ENCODE measurements at regions not wholly inside any gene's neighbourhood (a gene's known extent, or its start where the extent isn't known, plus 50 kb on each side); places are given as distances from the start of the nearest gene placed in this dataset.

GRCh38 chr2:66235428-66235827 is 199.5 kb upstream of the MEIS1 start:
- ChIA-PET CTCF (interaction anchor here (0.9 kb wide), 1 partner anchor 11 kb away, joined by 3 read pairs; no protein-coding TSS in a partner anchor), POLR2A (no interaction called here)
- no peak for DNase-seq (ENCODE audit: extremely low spot score)
- no peak for TF ChIP-seq CTCF (IDR thresholded peaks at IDR 0.05; ENCODE audit: control extremely low read depth, extremely low read depth, low read depth, missing control alignments)

GRCh38 chr2:66233981-66234380 is 200.9 kb upstream of the MEIS1 start:
- CTCF ChIA-PET = no interaction called here
- DNase-seq (ENCODE audit: extremely low spot score) = no peak
- no peak for TF ChIP-seq CTCF (IDR thresholded peaks at IDR 0.05; ENCODE audit: control extremely low read depth, extremely low read depth, low read depth, missing control alignments)
- POLR2A ChIA-PET = no interaction called here

- TF ChIP-seq CTCF (IDR thresholded peaks at IDR 0.05; ENCODE audit: control extremely low read depth, extremely low read depth, low read depth, missing control alignments) = no peak
- ChIA-PET CTCF (no interaction called here), POLR2A (no interaction called here)
- DNase-seq (ENCODE audit: extremely low spot score) = no peak
Observed at GRCh38 chr2:66228128-66228547, 206.8 kb upstream of the MEIS1 start.

- CTCF ChIA-PET = no interaction called here
- TF ChIP-seq CTCF (IDR thresholded peaks at IDR 0.05; ENCODE audit: control extremely low read depth, extremely low read depth, low read depth, missing control alignments) = no peak
- no peak for DNase-seq (ENCODE audit: extremely low spot score)
- POLR2A ChIA-PET = no interaction called here
Observed at GRCh38 chr2:66217039-66217585, 217.8 kb upstream of the MEIS1 start.

GRCh38 chr2:66212749-66213148 is 222.2 kb upstream of the MEIS1 start:
- POLR2A ChIA-PET = no interaction called here
- DNase-seq (ENCODE audit: extremely low spot score) = no peak
- CTCF ChIA-PET = no interaction called here
- TF ChIP-seq CTCF (IDR thresholded peaks at IDR 0.05; ENCODE audit: control extremely low read depth, extremely low read depth, low read depth, missing control alignments) = no peak

- no peak for TF ChIP-seq CTCF (IDR thresholded peaks at IDR 0.05; ENCODE audit: control extremely low read depth, extremely low read depth, low read depth, missing control alignments)
Observed at GRCh38 chr2:66202586-66202985, 232.3 kb upstream of the MEIS1 start.

GRCh38 chr2:66201242-66201641 is 233.7 kb upstream of the MEIS1 start:
- ChIA-PET CTCF (no interaction called here), POLR2A (no interaction called here)
- no peak for TF ChIP-seq CTCF (IDR thresholded peaks at IDR 0.05; ENCODE audit: control extremely low read depth, extremely low read depth, low read depth, missing control alignments)
- no peak for DNase-seq (ENCODE audit: extremely low spot score)

More at GRCh38 chr2:66202586-66202985, 232.3 kb upstream of the MEIS1 start:
- ChIA-PET POLR2A (no interaction called here), CTCF (no interaction called here)
- no peak for DNase-seq (ENCODE audit: extremely low spot score)

Data from GM10248 (cell line).